ENCODE measurements at regions not wholly inside any gene's neighbourhood (a gene's known extent, or its start where the extent isn't known, plus 50 kb on each side); places are given as distances from the start of the nearest gene placed in this dataset.

DNA sequence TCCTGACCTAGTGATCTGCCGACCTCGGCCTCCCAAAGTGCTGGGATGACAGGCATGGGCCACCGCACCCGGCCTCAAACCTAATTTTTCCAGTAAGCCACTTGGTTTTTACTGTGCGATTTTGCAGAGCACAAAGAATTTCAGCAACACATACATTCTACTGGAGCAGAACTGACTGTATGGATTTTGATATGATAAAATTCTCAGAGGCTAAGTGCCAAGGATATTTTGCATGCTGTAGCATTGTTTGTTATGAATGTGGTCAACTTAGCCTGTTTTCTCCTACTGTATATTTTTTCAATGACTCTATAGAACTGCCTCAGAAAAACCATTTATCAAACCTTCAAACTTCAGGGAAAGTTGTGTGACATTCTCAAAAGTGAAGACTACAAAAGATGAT is 89.2 kb downstream of the FAT3 start:
- no peak overlapping the region for H3K4ac ChIP-seq (ENCODE audit: low read depth, low read length)
- H4K91ac ChIP-seq (ENCODE audit: low read depth, low read length) = no peak overlapping the region
- no CpG with 5 or more reads among the region's 5 CpGs for WGBS (ENCODE audit: extremely low coverage, insufficient coverage, insufficient read length)
- no peak overlapping the region for H3K4me2 ChIP-seq (ENCODE audit: low read length)
- no peak overlapping the region for H2AK5ac ChIP-seq (ENCODE audit: low read length)
- H3K4me3 ChIP-seq (ENCODE audit: low read depth, low read length) = no peak overlapping the region
- no peak overlapping the region for H2BK120ac ChIP-seq (ENCODE audit: insufficient read depth, low read length, poor library complexity)
- DNase-seq = peak; percentile 4 to 73
- no peaks in the 10 kb centered on the region for H3K36me3 ChIP-seq (ENCODE audit: control insufficient read depth in 1 of 2, insufficient read depth in 2 of 2, low read length in 2 of 2)
- no peak overlapping the region for H3K27ac ChIP-seq (ENCODE audit: low read depth, low read length)
- H3K23ac ChIP-seq (ENCODE audit: low read length) = no peak overlapping the region
- H3K27me3 ChIP-seq (ENCODE audit: insufficient read depth, low read length) = no peaks in the 10 kb centered on the region
- H2BK5ac ChIP-seq (ENCODE audit: low read depth, low read length, poor library complexity) = no peak overlapping the region
- H4K12ac ChIP-seq (ENCODE audit: low read depth, low read length) = no peak overlapping the region
- H2BK12ac ChIP-seq (ENCODE audit: low read length) = no peak overlapping the region
- no peaks in the 10 kb centered on the region for H3K79me1 ChIP-seq (ENCODE audit: low read length)
- no peak overlapping the region for H2AFZ ChIP-seq (ENCODE audit: insufficient read depth, low read length, poor library complexity)
- H3K14ac ChIP-seq (ENCODE audit: low read length) = no peak overlapping the region
- H3K4me1 ChIP-seq (ENCODE audit: control insufficient read depth in 1 of 2, insufficient read depth in 2 of 2, low read length in 2 of 2) = peaks cover 0 to 10% of the 10 kb centered on the region in 2 experiments
- no peaks in the 10 kb centered on the region for H3K9me3 ChIP-seq (ENCODE audit: insufficient read depth, low read depth, low read length)
- H4K8ac ChIP-seq (ENCODE audit: low read depth, low read length) = peak overlapping the region; percentile 19
- no peak overlapping the region for H3K9ac ChIP-seq (ENCODE audit: low read length)
- H3K79me2 ChIP-seq (ENCODE audit: control insufficient read depth, insufficient read depth, low read length, poor library complexity) = no peaks in the 10 kb centered on the region
- H3K18ac ChIP-seq (ENCODE audit: low read length) = no peak overlapping the region

GRCh38 chr11:92314499-92314898 is 89.9 kb downstream of the FAT3 start:
- no peak overlapping the region for H3K4ac ChIP-seq (ENCODE audit: low read depth, low read length)
- H3K79me1 ChIP-seq (ENCODE audit: low read length) = no peaks in the 10 kb centered on the region
- H2BK120ac ChIP-seq (ENCODE audit: insufficient read depth, low read length, poor library complexity) = no peak overlapping the region
- no peak overlapping the region for H3K27ac ChIP-seq (ENCODE audit: low read depth, low read length)
- H3K79me2 ChIP-seq (ENCODE audit: control insufficient read depth, insufficient read depth, low read length, poor library complexity) = no peaks in the 10 kb centered on the region
- H3K9me3 ChIP-seq (ENCODE audit: insufficient read depth, low read depth, low read length) = no peaks in the 10 kb centered on the region
- no peak overlapping the region for H2BK12ac ChIP-seq (ENCODE audit: low read length)
- H3K4me2 ChIP-seq (ENCODE audit: low read length) = no peak overlapping the region
- H4K12ac ChIP-seq (ENCODE audit: low read depth, low read length) = no peak overlapping the region
- no peak overlapping the region for H3K23ac ChIP-seq (ENCODE audit: low read length)
- H3K18ac ChIP-seq (ENCODE audit: low read length) = no peak overlapping the region
- no peak overlapping the region for H4K91ac ChIP-seq (ENCODE audit: low read depth, low read length)
- H3K4me1 ChIP-seq (ENCODE audit: control insufficient read depth in 1 of 2, insufficient read depth in 2 of 2, low read length in 2 of 2) = peaks cover 0 to 3% of the 10 kb centered on the region in 2 experiments
- H3K9ac ChIP-seq (ENCODE audit: low read length) = no peak overlapping the region
- H3K14ac ChIP-seq (ENCODE audit: low read length) = no peak overlapping the region
- H2AFZ ChIP-seq (ENCODE audit: insufficient read depth, low read length, poor library complexity) = no peak overlapping the region
- no peaks in the 10 kb centered on the region for H3K36me3 ChIP-seq (ENCODE audit: control insufficient read depth in 1 of 2, insufficient read depth in 2 of 2, low read length in 2 of 2)
- no peak overlapping the region for H2BK5ac ChIP-seq (ENCODE audit: low read depth, low read length, poor library complexity)
- H3K4me3 ChIP-seq (ENCODE audit: low read depth, low read length) = no peak overlapping the region
- no peaks in the 10 kb centered on the region for H3K27me3 ChIP-seq (ENCODE audit: insufficient read depth, low read length)
- H4K8ac ChIP-seq (ENCODE audit: low read depth, low read length) = no peak overlapping the region
- no CpG with 5 or more reads among the region's 1 CpG for WGBS (ENCODE audit: extremely low coverage, insufficient coverage, insufficient read length)
- no peak for DNase-seq
- H2AK5ac ChIP-seq (ENCODE audit: low read length) = no peak overlapping the region

GRCh38 chr11:92316106-92316809 is 91.6 kb downstream of the FAT3 start:
- H3K4ac ChIP-seq (ENCODE audit: low read depth, low read length) = no peak overlapping the region
- no peak overlapping the region for H2BK120ac ChIP-seq (ENCODE audit: insufficient read depth, low read length, poor library complexity)
- no peaks in the 10 kb centered on the region for H3K79me2 ChIP-seq (ENCODE audit: control insufficient read depth, insufficient read depth, low read length, poor library complexity)
- no peak overlapping the region for H3K9ac ChIP-seq (ENCODE audit: low read length)
- no peak overlapping the region for H2AFZ ChIP-seq (ENCODE audit: insufficient read depth, low read length, poor library complexity)
- H2AK5ac ChIP-seq (ENCODE audit: low read length) = no peak overlapping the region
- no peaks in the 10 kb centered on the region for H3K36me3 ChIP-seq (ENCODE audit: control insufficient read depth in 1 of 2, insufficient read depth in 2 of 2, low read length in 2 of 2)
- no peaks in the 10 kb centered on the region for H3K79me1 ChIP-seq (ENCODE audit: low read length)
- H3K18ac ChIP-seq (ENCODE audit: low read length) = no peak overlapping the region
- no peaks in the 10 kb centered on the region for H3K27me3 ChIP-seq (ENCODE audit: insufficient read depth, low read length)
- DNase-seq = no peak
- peak overlapping the region; percentile 75 for H3K23ac ChIP-seq (ENCODE audit: low read length)
- H4K12ac ChIP-seq (ENCODE audit: low read depth, low read length) = no peak overlapping the region
- no peak overlapping the region for H3K14ac ChIP-seq (ENCODE audit: low read length)
- WGBS (ENCODE audit: extremely low coverage, insufficient coverage, insufficient read length) = no CpG with 5 or more reads among the region's 4 CpGs
- H3K4me3 ChIP-seq (ENCODE audit: low read depth, low read length) = no peak overlapping the region
- no peak overlapping the region for H3K4me2 ChIP-seq (ENCODE audit: low read length)
- no peak overlapping the region for H4K91ac ChIP-seq (ENCODE audit: low read depth, low read length)
- no peak overlapping the region for H2BK5ac ChIP-seq (ENCODE audit: low read depth, low read length, poor library complexity)
- H3K4me1 ChIP-seq (ENCODE audit: control insufficient read depth in 1 of 2, insufficient read depth in 2 of 2, low read length in 2 of 2) = peaks cover 0 to 2% of the 10 kb centered on the region in 2 experiments
- H2BK12ac ChIP-seq (ENCODE audit: low read length) = no peak overlapping the region
- H3K9me3 ChIP-seq (ENCODE audit: insufficient read depth, low read depth, low read length) = no peaks in the 10 kb centered on the region
- no peak overlapping the region for H4K8ac ChIP-seq (ENCODE audit: low read depth, low read length)
- no peak overlapping the region for H3K27ac ChIP-seq (ENCODE audit: low read depth, low read length)

GRCh38 chr11:92317222-92317621 is 92.6 kb downstream of the FAT3 start:
- no peaks in the 10 kb centered on the region for H3K36me3 ChIP-seq (ENCODE audit: control insufficient read depth in 1 of 2, insufficient read depth in 2 of 2, low read length in 2 of 2)
- no peak overlapping the region for H4K8ac ChIP-seq (ENCODE audit: low read depth, low read length)
- no peaks in the 10 kb centered on the region for H3K27me3 ChIP-seq (ENCODE audit: insufficient read depth, low read length)
- no peak overlapping the region for H3K4me2 ChIP-seq (ENCODE audit: low read length)
- no peak overlapping the region for H2BK120ac ChIP-seq (ENCODE audit: insufficient read depth, low read length, poor library complexity)
- H3K18ac ChIP-seq (ENCODE audit: low read length) = no peak overlapping the region
- H3K9ac ChIP-seq (ENCODE audit: low read length) = no peak overlapping the region
- H3K4ac ChIP-seq (ENCODE audit: low read depth, low read length) = no peak overlapping the region
- H3K79me2 ChIP-seq (ENCODE audit: control insufficient read depth, insufficient read depth, low read length, poor library complexity) = no peaks in the 10 kb centered on the region
- peaks cover 0 to 2% of the 10 kb centered on the region in 2 experiments for H3K4me1 ChIP-seq (ENCODE audit: control insufficient read depth in 1 of 2, insufficient read depth in 2 of 2, low read length in 2 of 2)
- no peak overlapping the region for H3K23ac ChIP-seq (ENCODE audit: low read length)
- H3K9me3 ChIP-seq (ENCODE audit: insufficient read depth, low read depth, low read length) = no peaks in the 10 kb centered on the region
- H3K14ac ChIP-seq (ENCODE audit: low read length) = no peak overlapping the region
- H2AFZ ChIP-seq (ENCODE audit: insufficient read depth, low read length, poor library complexity) = no peak overlapping the region
- no peak overlapping the region for H4K12ac ChIP-seq (ENCODE audit: low read depth, low read length)
- H2BK5ac ChIP-seq (ENCODE audit: low read depth, low read length, poor library complexity) = no peak overlapping the region
- H3K27ac ChIP-seq (ENCODE audit: low read depth, low read length) = no peak overlapping the region
- no peaks in the 10 kb centered on the region for H3K79me1 ChIP-seq (ENCODE audit: low read length)
- H3K4me3 ChIP-seq (ENCODE audit: low read depth, low read length) = no peak overlapping the region
- no peak for DNase-seq
- H2AK5ac ChIP-seq (ENCODE audit: low read length) = no peak overlapping the region
- no peak overlapping the region for H4K91ac ChIP-seq (ENCODE audit: low read depth, low read length)
- H2BK12ac ChIP-seq (ENCODE audit: low read length) = no peak overlapping the region

All from trophoblast cell (in vitro differentiated cells and primary cell).